ENCODE measurements at regions not wholly inside any gene's neighbourhood (a gene's known extent, or its start where the extent isn't known, plus 50 kb on each side); places are given as distances from the start of the nearest gene placed in this dataset.
"Not testable (repeated sequence)": the region's sequence is repeated elsewhere in the genome, so short reads cannot be mapped to it uniquely, and the experiment has no call there.

DNA sequence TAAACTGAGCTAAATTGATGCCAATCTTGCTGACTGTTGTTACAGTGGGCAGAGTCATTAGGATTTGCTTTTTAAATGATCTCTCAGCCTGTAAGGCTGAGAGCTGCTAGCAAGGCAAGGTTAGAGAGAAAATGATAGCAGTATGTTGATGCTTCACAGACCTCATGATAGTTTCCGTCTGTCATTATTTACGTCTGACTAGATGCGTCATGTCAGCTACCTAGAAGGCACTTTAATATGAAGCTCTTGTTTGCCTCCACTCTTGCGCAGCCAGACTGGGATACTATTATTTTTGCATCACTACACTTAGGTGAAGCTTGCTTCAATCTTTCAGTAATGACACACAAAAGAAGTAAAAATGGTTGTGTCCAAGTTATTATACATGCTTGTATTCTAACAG lies 313.8 kb downstream of the LNPK start:
- no peak for DNase-seq (ENCODE audit: low spot score)
- no peak for FAIRE-seq

DNA sequence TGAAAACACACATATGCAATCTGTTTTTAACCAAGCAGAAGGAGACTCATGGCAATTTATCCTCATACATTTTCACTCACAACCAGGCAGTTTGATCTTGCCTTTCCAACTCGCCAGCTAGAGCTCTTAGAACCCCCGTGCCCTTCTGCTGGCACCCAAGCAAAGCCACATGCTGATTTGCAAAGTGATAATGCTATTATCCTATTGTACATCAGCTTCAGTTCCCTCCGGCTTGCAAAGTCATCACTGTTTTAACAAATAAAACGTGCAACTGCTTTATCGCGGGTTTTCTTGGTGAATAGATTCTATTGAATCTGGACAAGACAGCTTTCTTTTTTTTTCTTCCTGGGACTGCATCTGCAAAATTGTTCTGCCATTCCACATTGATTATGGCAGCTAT lies 314.6 kb downstream of the LNPK start:
- DNase-seq (ENCODE audit: low spot score): no peak
- no peak for FAIRE-seq

DNA sequence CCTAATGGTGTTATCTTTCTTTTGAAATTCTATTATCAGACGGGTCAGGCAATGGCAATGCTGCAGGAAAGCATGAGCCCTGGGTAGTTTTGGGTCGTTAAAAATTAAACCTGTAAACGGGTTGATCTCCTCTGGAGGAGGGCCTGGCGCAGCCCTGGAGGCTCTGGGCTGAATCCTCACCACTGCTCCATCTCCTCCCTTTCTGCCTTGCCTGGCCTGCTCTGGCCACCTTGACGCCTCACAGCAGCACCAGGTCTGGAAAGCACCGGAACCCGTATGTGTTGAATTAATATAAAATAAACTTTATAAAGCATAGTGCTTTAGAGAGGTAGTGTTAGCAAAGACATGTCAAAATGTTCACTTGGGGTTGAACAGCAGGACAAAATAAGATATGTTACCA lies 316.1 kb downstream of the LNPK start:
- FAIRE-seq (no peak), DNase-seq (ENCODE audit: low spot score) (no peak)

DNA sequence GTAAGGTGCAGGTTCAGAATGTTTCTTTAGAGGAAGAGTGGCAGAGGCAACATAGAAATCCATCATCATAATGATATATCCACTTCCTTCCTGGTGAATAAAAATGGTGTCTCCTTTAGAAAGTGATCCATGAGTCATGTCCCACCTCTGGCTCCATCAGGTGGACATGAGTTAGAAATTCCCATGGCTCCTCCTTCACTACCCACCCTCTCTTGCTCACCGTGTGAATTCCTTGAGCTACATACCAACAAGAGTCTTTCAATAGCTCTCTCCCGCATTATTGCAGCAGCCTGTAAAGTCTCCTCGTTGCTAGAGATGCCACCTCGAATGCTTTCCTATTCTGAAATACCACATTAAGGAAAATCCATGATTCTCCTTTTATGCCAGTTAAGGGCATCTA lies 317.6 kb downstream of the LNPK start:
- FAIRE-seq: no peak
- no peak for DNase-seq (ENCODE audit: low spot score)

DNA sequence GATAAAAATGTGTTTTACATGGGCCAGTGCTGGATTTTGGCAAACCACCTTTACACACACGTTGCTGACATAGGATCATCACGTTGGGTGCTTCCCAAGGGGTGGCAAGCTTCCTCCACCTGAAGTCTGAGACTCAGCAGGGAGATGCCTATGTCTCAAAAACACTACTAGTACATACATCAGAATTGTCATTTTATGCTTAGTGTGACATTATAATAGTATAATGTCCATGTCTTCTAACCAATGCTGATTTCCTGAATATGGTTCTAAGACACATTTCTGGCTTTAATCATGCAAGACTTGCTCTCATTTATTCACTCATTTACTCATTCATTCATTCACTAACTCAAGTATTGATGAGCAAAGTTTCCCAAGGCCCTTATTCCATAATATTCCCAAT lies 322.3 kb downstream of the LNPK start:
- no peak for FAIRE-seq
- DNase-seq (ENCODE audit: low spot score): no peak

DNA sequence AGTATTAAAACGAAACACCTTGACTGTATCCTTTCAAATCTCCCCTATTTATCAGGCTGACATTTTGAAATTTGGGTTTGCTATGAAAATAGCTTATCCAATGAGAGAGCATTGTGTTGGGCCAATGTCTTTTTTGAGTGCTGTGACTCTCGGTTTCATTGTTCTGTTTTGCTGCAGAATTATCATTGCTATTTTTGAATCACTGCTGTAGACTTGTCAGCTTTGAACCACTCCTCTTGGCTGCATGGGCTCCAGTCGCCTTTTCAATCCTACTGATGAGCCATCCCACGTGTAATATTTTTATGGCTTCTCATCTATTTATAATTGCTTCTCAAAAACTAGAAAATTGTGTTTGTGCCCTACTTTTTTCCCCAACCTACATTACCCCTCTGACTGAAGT lies 322.8 kb downstream of the LNPK start:
- FAIRE-seq: no peak
- no peak for DNase-seq (ENCODE audit: low spot score)

DNA sequence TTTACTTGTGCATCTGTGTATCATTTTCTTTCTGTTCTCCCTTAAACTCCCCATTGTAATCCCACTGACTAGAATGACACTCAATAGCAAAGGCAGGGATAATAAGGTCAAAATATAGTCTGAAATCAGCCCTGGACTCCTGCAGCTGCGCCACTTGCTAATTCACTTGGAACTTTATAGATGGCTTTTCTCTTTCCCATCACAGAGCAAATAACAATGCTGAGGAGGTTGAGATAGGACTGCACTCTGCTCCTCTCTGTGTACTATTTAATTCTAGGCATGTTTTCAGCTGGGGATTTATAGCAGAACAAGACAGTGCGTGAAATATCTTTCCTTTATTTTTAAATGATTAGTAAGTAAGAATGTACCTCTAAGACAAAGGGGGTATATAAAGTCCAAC lies 324.2 kb downstream of the LNPK start:
- DNase-seq (ENCODE audit: low spot score) (no peak), FAIRE-seq (no peak)

DNA sequence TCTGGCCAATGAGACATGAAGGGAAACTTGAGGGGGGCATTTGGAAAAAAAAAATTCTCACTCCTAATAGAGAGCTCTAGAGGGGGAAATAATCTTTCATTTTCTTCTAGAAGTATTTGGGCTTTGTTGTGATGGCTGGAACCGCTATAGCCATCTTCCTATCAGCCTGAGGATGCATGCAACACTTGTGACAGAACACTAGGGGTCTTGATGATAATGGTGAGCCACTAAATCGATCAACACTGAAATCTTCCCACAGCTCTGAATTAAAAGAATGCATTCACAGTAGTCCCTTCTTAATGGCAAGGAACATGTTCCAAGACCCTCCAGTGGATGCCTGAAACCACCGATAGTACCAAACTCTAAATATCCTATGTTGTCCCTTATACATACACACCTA lies 325.3 kb downstream of the LNPK start:
- FAIRE-seq (no peak), DNase-seq (ENCODE audit: low spot score) (no peak)

DNA sequence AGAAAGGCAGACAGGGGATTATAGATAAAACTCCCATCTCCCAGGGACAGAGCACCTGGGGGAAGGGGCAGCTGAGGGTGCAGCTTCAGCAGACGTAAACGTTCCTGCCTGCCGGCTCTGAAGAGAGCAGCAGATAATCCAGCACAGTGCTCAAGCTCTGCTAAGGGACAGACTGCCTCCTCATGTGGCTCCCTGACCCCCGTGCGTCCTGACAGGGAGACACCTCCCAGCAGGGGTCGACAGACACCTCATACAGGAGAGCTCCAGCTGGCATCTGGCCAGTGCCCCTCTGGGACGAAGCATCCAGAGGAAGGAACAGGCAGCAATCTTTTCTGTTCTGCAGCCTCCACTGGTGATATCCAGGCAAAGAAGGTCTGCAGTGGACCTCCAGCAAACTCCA lies 333.3 kb downstream of the LNPK start:
- not testable (repeated sequence) for DNase-seq (ENCODE audit: low spot score); FAIRE-seq

DNA sequence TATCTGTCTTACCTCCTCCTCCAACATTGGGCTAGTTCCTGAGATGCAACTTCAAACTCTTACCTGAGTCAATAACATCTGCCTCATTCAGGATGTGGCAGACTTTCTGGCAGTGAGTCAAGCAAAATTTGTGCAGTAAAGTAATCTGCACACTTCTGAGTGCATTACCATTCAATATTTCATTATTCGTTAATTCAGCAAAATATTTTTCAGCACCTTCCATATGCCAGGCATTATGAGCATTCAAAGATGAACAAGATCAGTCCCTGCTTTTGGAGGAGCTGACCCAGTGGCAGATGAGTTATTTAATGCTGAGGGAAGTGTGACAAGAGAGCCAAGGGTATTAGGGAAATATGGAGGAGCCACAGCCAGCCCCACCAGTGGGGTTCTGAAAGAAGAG lies 339.7 kb downstream of the LNPK start:
- FAIRE-seq: no peak
- DNase-seq (ENCODE audit: low spot score): no peak

DNA sequence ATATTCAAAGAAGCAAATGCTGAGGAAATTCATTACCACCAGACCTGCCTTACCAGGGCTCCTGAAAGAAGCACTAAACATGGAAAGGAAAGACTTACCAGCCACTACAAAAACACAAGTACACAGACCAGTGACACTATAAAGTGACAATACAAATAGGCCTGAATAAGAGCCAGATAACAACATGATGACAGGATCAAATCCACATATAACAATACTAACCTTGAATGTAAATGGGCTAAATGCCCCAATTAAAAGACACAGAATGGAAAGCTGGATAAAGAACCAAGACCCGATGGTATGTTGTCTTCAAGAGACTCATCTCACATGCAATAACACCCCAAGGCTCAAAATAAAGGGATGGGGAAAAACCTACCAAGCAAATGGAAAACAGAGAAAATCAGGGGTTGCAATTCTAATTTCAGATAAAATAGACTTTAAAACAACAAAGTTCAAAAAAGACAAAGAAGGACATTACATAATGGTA lies 353.4 kb downstream of the LNPK start:
- no peak for FAIRE-seq
- DNase-seq (ENCODE audit: low spot score): no peak

DNA sequence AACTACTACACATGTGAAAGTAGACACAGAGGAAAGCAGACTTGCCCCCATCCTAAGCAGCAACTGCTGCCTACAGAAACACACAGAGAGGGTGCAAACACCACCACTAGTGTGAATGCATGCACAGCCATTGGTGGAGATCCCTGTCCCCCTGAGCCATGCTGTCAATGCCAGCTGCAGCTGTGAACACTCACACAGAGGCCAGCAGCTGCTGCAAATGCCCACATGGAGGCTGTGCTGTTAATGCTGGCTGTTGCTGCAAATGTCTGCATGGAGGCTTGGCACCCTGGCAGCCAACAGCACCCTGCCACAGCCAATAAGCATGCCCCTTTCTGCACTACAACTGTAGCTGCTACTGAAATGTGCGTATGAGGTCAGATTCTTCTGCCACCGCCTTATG lies 355.0 kb downstream of the LNPK start:
- no peak for FAIRE-seq
- DNase-seq (ENCODE audit: low spot score): no peak

DNA sequence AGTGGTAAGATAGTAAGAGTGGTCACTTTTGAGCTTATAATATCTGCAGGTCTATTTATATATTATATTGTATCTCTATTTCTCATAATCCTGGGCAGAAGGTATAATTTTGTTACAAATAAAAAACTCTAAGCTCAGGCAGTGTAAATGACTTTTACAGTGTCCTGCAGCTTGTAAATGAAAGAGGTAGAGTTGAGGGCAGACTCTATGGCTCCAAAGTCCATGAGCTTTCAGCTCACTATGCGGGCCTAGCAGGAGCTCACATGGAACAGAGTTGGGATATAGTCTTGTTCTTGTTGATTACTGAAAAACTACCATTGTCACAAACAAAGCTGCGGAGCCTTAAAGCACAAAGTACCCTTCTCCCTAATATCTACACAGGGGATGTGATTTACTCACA lies 361.4 kb downstream of the LNPK start:
- FAIRE-seq (no peak), DNase-seq (ENCODE audit: low spot score) (no peak)

DNA sequence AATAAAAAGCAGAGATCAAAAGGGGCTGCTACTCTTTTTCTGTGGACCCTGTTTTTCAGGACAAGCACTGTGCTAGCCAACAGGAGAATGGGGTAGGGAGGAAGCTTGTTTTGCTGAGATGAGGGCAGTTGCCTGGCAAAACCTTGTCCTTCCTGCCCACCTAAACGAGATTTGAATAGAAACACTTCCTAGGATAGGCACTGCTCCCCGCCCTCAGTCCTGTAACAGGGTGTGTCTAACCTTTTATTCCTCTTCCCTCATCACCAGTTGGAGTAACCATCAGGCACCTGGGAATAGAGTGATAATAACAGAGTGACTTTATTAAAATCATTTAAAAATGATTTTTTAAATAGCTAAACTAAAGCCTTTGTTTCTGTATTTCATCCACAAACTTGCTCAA lies 368.8 kb downstream of the LNPK start:
- no peak for DNase-seq (ENCODE audit: low spot score)

DNA sequence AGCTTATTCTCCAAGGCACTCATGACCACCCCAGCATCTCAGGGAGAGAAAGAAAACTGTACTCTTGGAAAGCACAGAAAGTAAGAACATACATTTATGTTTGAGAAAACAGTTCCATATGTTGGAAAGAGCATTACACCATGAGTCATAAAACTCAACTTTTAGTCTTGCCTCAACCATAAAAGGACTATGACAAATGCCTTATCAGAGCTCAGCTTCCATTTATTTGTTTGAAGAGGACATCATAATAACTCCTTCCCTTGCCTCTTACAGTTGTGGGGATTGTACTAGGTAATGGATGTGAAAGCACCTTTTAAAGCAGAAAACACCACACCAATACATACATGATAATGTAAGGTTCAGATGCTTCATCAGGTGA lies 370.8 kb downstream of the LNPK start:
- FAIRE-seq (no peak), DNase-seq (ENCODE audit: low spot score) (no peak)

More for the DNA sequence above, 368.8 kb downstream of the LNPK start:
- no peak for FAIRE-seq

DNA sequence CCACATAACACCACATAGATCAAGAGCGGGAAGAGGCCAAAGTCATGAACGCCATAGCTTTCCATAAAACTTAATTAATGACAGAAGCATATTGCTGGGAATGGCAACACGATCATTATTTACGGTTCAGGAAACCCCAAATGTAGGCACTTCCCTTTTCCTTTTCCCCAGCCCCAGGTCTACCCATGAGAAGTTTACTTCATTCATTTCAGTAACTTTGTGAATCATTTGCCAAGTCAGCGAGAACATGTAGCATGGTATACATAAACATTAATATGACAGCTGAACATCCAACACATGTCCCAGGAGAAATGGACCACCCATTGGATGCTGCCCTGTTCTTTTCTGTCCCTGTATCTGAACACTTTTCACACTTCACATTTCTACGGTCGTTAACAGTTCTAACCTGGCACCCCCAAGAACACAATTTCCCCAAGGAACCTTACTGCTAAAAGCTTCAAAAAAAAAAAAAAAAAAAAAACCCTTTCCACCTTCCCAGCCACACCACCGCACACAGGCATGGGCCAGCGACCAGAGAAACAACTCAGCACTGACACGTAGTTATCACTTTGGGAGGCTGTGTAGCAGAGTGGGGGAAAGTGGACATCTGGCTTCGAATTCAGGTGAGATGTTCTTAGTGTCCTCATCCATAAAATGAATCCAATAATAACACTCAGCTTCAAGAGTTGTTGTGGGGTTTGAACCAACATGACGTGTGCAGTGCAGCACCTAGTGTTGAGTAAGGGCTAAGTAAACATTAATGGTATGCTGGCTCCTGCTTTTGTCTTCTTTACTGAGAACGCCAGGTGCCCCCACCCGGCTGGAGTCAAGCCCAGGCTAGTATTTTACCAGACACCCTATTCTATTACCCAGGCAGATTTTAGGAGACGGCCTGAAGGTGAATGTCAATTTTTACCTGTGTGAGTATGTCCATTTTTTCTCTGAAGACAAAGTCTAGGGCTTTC lies 371.5 kb downstream of the LNPK start:
- FAIRE-seq (no peak), DNase-seq (ENCODE audit: low spot score) (peak; percentile 17)

DNA sequence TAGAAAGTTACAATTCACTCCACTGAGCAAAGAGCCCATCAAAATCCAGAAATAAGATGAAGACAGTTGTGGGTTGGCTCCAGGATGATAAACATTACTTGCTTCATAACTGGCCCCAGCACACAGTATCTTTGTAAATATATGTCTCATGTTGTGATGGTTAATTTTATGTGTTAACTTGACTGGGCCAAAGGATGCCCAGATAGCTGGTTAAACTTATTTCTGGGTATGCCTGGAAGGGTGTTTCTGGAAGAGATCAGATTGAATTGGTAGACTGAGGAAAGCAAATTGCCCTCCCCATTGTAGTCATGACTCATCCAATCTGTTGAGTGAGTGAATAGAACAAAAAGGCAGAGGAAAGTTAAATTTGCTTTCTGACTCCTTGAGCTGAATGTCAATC lies 373.8 kb downstream of the LNPK start:
- FAIRE-seq: no peak
- DNase-seq (ENCODE audit: low spot score): no peak

DNA sequence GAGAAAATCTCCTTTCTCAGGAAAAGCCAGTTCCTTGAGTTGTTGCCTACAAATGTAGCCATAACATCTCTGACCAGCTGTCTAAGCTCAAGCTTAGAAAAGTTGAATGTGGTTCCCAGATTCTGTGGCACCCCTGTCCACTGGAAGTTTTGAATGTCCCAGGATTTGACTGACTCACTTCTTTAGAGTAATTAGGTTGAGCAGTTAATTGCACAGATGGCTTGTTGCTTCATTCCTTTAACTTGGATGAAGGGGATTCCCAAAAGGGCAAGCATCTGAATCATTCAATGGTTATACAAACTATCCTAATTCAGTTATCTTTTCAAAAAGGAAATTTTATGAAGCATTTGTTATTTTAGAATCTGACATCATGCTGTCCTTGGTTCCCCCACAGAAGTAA lies 374.7 kb downstream of the LNPK start:
- no peak for DNase-seq (ENCODE audit: low spot score)
- FAIRE-seq: no peak

DNA sequence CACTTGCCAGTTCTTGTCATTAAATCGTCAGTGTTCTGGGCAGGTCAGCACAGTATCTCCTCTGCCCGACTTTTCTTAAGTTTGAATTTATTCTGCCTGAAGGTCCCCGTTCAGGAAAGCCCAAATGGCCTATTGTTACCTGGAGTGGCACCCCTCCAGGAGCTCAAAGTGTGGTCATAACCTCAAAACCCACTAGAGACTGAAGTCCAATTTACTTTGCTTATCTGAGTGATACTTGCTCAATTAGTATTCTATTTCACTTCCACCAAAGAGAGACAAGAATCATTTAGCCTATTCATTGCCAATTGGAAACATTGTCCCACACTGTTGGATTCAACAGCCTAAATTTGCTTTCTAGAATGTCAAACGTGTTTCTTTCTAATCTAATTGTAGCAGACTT lies 375.3 kb downstream of the LNPK start:
- no peak for FAIRE-seq
- no peak for DNase-seq (ENCODE audit: low spot score)

DNA sequence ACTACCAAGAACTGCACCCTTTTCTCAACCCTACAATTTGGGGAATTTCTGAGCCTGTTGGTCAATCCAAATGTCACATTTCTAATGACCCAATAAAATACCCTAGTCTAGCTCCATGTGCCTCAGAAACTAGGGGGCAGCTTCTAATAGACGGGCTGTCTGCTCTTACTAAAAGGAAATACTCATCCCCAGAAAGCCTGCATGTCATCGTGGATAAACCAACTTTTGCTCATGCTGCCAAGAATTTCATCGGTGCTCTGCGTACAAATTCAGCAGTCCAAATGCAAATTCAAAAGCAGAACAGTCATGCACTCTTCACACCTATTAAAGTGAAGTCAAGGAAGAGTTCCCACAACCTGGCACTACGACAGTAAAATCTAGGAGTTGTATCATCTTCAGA lies 377.3 kb downstream of the LNPK start:
- FAIRE-seq: no peak
- no peak for DNase-seq (ENCODE audit: low spot score)

DNA sequence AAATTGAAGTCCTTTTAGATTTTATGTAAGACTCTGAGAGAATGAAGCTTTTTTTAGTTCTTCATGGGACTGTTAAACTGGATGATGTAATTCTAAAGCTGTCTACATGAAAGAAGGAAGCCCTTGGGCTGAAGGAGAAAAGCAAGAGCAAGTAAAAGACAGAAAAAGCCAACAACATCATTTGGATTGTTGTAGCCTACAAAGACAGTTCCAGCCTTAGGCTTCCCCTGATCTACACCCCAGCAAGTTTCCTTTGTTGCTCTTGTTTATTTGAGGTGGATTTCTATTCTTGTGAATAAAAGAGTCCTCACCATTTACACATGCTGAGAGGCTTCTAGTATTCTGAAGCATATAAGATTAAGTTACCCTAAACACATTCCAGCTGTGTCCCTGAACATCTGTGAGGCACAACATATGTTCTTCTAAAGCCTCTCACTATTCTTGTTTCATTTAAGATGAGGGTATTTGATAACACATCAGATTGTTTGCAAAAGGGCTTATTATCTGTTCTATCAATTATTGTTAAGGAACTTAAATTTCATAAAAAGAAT lies 377.8 kb downstream of the LNPK start:
- FAIRE-seq (no peak), DNase-seq (ENCODE audit: low spot score) (no peak)

DNA sequence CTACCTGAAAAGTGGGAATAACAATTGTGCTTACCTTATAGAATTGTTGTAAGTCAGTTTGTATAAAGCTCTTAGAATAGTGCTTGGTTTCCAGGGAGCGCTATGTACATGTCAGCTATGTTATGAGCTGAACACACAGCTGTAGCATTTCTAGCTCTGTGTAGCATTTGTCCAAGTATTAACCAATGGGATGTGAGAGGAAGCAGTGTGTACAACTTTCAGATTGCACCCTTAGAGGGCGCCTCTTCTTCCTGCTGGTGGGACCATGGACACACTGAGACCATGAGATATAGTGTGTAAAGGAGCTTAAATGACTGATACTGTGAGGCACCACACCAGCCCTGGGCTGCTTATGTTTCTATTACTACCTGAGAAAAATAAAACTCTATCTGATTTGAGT lies 380.2 kb downstream of the LNPK start:
- DNase-seq (ENCODE audit: low spot score): no peak
- FAIRE-seq: no peak

DNA sequence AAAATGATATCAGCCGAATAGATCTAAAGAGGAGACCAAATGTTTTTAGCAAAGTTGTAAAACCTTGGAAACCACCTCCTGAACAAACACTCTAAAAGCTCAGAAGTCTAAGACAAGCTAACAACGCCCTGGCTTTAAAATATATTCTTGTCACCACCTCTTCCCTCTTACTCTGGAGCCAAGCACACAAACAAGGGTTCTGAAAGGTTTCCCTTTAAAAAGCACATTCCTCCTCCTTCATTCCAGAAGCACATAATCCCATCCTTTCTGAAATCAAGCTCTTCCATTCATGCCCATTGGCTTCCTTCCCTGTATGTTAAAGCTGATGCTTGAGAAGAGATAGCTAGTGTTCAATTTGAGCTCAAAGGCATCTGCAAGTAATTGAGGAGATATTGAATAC lies 382.0 kb downstream of the LNPK start:
- no peak for FAIRE-seq

More for the DNA sequence above, 382.0 kb downstream of the LNPK start:
- no peak for DNase-seq (ENCODE audit: low spot score)

All from urothelium cell line (cell line).